ENCODE measurements at regions not wholly inside any gene's neighbourhood (a gene's known extent, or its start where the extent isn't known, plus 50 kb on each side); places are given as distances from the start of the nearest gene placed in this dataset.

DNA sequence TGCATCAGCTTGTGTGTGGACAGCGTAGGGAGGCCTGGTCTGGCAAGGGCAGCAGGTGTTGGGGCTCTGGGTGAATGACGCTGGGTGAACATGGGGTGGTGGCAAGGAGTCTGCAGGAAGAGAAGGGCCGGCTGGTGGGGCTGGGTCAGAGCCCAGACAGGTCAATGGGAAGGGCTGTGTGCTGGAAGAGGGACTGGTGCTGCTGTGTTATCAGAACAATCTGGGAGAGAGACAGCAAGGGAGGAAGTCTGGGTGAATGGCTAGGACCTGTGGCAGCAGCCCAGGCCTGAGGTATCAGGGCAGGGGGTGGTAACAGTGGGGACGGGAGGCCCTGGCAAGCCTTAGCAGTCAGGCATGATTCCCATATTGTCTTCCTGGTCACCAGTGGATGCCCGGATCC, 206.7 kb downstream of the SNX19 start:
- no peak overlapping the region for H3K27ac ChIP-seq (ENCODE audit: low read depth in 2 of 2, low read length in 1 of 2)
- 88 to 90% methylated on average over 5 of the region's 5 CpGs for WGBS, 2 donors
- H3K27me3 ChIP-seq (ENCODE audit: control insufficient read depth in 1 of 2, insufficient read depth in 2 of 2, low read length in 2 of 2), result no peaks in the 10 kb centered on the region

DNA sequence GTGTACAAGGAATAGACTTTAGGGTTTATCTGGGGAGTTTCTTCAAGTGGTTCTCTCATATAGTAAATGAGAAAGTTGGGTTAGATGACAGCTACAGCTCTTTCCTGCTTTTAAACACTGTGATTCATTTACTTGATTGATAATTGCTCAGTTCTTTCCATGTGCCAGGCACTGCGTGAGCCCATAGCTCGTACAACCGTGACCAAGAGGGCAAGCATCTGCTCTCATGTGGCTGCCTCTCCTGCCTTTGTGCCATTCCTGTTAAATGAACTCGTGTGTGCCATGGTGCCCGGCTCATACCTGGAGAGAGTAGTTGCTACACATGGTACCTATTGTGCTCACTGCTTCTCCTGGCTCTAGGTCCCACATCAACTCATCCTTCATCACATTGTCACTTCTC, 206.3 kb downstream of the SNX19 start:
- WGBS, 2 donors, result 78 to 92% methylated on average over 5 of the region's 5 CpGs
- H3K4me1 ChIP-seq (ENCODE audit: control insufficient read depth in 2 of 2, insufficient read depth in 2 of 2, low read length in 1 of 2), result no peaks in the 10 kb centered on the region
- no peaks in the 10 kb centered on the region for H3K36me3 ChIP-seq (ENCODE audit: control insufficient read depth in 2 of 2, insufficient read depth in 2 of 2, low read length in 1 of 2)
- H3K9me3 ChIP-seq (ENCODE audit: control insufficient read depth in 2 of 2, insufficient read depth in 1 of 2, low read depth in 1 of 2, low read length in 1 of 2), result no peaks in the 10 kb centered on the region
- no peak overlapping the region for H3K27ac ChIP-seq (ENCODE audit: low read depth in 2 of 2, low read length in 1 of 2)
- H3K4me3 ChIP-seq (ENCODE audit: low read depth in 1 of 2, low read length in 2 of 2), result no peak overlapping the region
- H3K27me3 ChIP-seq (ENCODE audit: control insufficient read depth in 1 of 2, insufficient read depth in 2 of 2, low read length in 2 of 2), result no peaks in the 10 kb centered on the region

More for the DNA sequence above, 206.7 kb downstream of the SNX19 start:
- Histone ChIP-seq H3K36me3 (ENCODE audit: control insufficient read depth in 2 of 2, insufficient read depth in 2 of 2, low read length in 1 of 2) (no peaks in the 10 kb centered on the region), H3K4me3 (ENCODE audit: low read depth in 1 of 2, low read length in 2 of 2) (no peak overlapping the region), H3K9me3 (ENCODE audit: control insufficient read depth in 2 of 2, insufficient read depth in 1 of 2, low read depth in 1 of 2, low read length in 1 of 2) (no peaks in the 10 kb centered on the region), H3K4me1 (ENCODE audit: control insufficient read depth in 2 of 2, insufficient read depth in 2 of 2, low read length in 1 of 2) (no peaks in the 10 kb centered on the region)

DNA sequence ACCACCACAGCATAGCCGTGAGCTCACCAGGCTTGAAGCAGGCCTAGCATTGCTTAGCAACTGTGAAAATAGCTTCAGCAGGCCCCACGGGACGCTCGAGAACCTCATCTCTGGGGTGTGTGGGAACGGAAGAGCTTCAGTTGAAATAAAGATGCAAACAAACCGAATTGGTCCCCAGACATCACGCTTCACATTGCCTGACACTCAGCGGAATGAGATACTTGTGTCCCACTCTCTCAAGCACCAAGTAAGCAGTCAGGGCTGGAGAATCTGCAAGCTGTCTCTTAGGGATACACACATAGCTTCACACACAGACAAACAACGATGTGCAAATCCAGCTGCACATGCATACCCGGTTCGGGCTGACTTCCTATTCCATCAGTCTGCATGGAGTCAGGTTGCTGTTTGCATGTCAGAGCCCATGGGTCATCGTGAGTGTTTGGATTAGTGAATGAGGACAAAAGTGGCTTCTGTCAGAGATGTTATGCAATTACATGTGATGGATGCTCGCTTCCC, 205.7 kb downstream of the SNX19 start:
- Histone ChIP-seq H3K4me1 (ENCODE audit: control insufficient read depth in 2 of 2, insufficient read depth in 2 of 2, low read length in 1 of 2) (no peaks in the 10 kb centered on the region), H3K27me3 (ENCODE audit: control insufficient read depth in 1 of 2, insufficient read depth in 2 of 2, low read length in 2 of 2) (no peaks in the 10 kb centered on the region), H3K9me3 (ENCODE audit: control insufficient read depth in 2 of 2, insufficient read depth in 1 of 2, low read depth in 1 of 2, low read length in 1 of 2) (no peaks in the 10 kb centered on the region), H3K27ac (ENCODE audit: low read depth in 2 of 2, low read length in 1 of 2) (no peak overlapping the region), H3K36me3 (ENCODE audit: control insufficient read depth in 2 of 2, insufficient read depth in 2 of 2, low read length in 1 of 2) (no peaks in the 10 kb centered on the region), H3K4me3 (ENCODE audit: low read depth in 1 of 2, low read length in 2 of 2) (no peak overlapping the region)
- 63 to 67% methylated on average over 13 of the region's 13 CpGs for WGBS, 2 donors

DNA sequence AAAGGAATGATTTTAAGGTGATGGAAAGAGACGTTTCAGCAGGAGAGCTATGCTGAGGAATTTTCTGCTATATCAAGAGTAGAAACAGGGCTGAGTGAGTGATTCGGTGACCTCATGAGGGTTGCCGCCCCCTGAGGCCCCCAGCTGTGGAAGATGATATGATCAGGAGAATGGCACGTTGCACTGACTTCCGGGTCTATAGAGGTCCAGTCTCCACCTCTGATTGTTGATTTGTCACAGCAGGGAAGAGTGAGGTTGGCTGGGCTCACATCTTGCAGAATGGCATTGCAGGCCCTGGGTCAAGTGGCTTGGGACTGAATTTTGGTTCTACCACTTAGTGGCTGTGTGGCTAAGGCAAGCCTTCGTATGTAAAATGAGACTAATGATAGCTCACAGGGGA, 205.1 kb downstream of the SNX19 start:
- H3K27ac ChIP-seq (ENCODE audit: low read depth in 2 of 2, low read length in 1 of 2), result no peak overlapping the region
- H3K36me3 ChIP-seq (ENCODE audit: control insufficient read depth in 2 of 2, insufficient read depth in 2 of 2, low read length in 1 of 2), result no peaks in the 10 kb centered on the region
- H3K27me3 ChIP-seq (ENCODE audit: control insufficient read depth in 1 of 2, insufficient read depth in 2 of 2, low read length in 2 of 2), result no peaks in the 10 kb centered on the region
- no peaks in the 10 kb centered on the region for H3K4me1 ChIP-seq (ENCODE audit: control insufficient read depth in 2 of 2, insufficient read depth in 2 of 2, low read length in 1 of 2)
- 74 to 75% methylated on average over 6 of the region's 6 CpGs for WGBS, 2 donors
- H3K4me3 ChIP-seq (ENCODE audit: low read depth in 1 of 2, low read length in 2 of 2), result no peak overlapping the region
- H3K9me3 ChIP-seq (ENCODE audit: control insufficient read depth in 2 of 2, insufficient read depth in 1 of 2, low read depth in 1 of 2, low read length in 1 of 2), result no peaks in the 10 kb centered on the region

DNA sequence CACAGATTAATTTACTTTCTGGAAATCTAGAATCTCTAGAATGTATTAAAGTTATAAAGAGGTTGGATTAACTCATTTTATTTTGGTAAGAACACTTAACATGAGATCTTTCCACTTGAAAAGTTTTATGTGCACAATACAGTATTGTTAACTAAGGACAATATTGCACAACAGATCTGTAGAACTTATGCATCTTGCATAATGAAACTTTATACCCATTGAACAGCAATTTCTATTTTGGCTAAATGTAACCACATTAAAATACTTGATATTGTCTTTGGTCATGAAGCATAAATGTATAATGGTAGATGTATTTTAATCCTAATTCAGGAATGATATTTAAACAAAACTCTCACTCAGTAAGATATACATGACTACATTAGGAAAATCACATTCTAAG, 203.8 kb downstream of the SNX19 start:
- Histone ChIP-seq H3K9me3 (ENCODE audit: control insufficient read depth in 2 of 2, insufficient read depth in 1 of 2, low read depth in 1 of 2, low read length in 1 of 2) (no peaks in the 10 kb centered on the region), H3K36me3 (ENCODE audit: control insufficient read depth in 2 of 2, insufficient read depth in 2 of 2, low read length in 1 of 2) (no peaks in the 10 kb centered on the region), H3K27me3 (ENCODE audit: control insufficient read depth in 1 of 2, insufficient read depth in 2 of 2, low read length in 2 of 2) (no peaks in the 10 kb centered on the region), H3K27ac (ENCODE audit: low read depth in 2 of 2, low read length in 1 of 2) (no peak overlapping the region), H3K4me3 (ENCODE audit: low read depth in 1 of 2, low read length in 2 of 2) (no peak overlapping the region), H3K4me1 (ENCODE audit: control insufficient read depth in 2 of 2, insufficient read depth in 2 of 2, low read length in 1 of 2) (no peaks in the 10 kb centered on the region)

DNA sequence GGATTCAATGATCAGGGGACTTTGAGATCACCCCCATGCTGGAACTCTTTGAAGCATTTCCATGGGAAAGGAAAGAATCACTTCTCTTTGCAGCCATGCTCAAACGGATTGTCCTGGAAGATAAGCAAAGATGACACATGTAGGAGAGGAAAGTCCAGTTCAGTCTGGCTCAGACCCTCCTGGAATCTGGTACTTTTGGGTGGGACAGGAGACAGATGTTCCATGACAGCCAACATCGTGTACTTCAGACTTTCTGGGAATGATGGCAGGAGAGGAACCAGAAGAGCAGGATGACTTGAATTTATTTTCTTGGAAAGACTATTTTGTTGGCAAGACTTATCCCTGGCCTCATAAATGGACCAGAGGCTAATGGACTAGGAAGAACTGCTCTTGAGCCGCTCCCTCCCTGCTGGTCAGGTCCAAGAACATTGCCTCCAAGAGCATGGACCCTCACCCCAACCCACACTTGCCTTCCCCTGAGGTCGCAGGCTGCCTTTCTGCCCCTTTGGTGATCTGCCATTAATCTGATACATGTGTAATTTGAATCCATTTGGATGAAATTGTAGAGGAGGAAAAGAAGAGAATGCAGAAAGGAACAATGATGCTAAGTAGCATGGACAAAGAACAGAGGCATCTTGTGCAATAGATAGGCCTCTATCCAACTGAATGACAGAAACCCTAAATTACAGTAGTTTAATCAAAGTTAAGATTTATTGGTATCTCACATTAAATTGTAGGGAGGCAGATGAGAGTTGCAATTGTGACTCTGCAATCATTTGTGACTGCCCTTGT, 201.0 kb downstream of the SNX19 start:
- Histone ChIP-seq H3K9me3 (ENCODE audit: control insufficient read depth in 2 of 2, insufficient read depth in 1 of 2, low read depth in 1 of 2, low read length in 1 of 2) (no peaks in the 10 kb centered on the region), H3K27ac (ENCODE audit: low read depth in 2 of 2, low read length in 1 of 2) (no peak overlapping the region), H3K4me3 (ENCODE audit: low read depth in 1 of 2, low read length in 2 of 2) (no peak overlapping the region), H3K4me1 (ENCODE audit: control insufficient read depth in 2 of 2, insufficient read depth in 2 of 2, low read length in 1 of 2) (peaks cover 0 to 3% of the 10 kb centered on the region in 2 donors), H3K36me3 (ENCODE audit: control insufficient read depth in 2 of 2, insufficient read depth in 2 of 2, low read length in 1 of 2) (no peaks in the 10 kb centered on the region), H3K27me3 (ENCODE audit: control insufficient read depth in 1 of 2, insufficient read depth in 2 of 2, low read length in 2 of 2) (no peaks in the 10 kb centered on the region)
- 59 to 70% methylated on average over 4 of the region's 4 CpGs for WGBS, 2 donors

DNA sequence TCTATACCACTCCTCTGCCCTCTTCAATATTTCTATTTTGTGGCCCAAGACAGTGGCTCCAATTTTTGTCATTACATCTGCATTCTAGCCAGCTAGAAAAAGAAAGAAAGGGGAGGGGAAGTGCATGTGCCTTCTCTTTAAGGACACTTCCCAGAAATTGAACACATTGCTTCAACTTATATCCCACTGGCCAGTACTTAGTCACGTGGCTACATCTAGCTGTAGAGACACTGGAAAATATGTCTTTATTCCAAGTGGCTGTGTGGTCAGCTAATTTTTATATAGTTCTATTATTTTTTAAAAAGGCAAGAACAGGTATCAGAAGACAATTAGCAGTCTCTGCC, 200.4 kb downstream of the SNX19 start:
- H3K27ac ChIP-seq (ENCODE audit: low read depth in 2 of 2, low read length in 1 of 2), result no peak overlapping the region
- peaks cover 0 to 3% of the 10 kb centered on the region in 2 donors for H3K4me1 ChIP-seq (ENCODE audit: control insufficient read depth in 2 of 2, insufficient read depth in 2 of 2, low read length in 1 of 2)
- H3K9me3 ChIP-seq (ENCODE audit: control insufficient read depth in 2 of 2, insufficient read depth in 1 of 2, low read depth in 1 of 2, low read length in 1 of 2), result no peaks in the 10 kb centered on the region
- no peaks in the 10 kb centered on the region for H3K27me3 ChIP-seq (ENCODE audit: control insufficient read depth in 1 of 2, insufficient read depth in 2 of 2, low read length in 2 of 2)
- no peaks in the 10 kb centered on the region for H3K36me3 ChIP-seq (ENCODE audit: control insufficient read depth in 2 of 2, insufficient read depth in 2 of 2, low read length in 1 of 2)
- no peak overlapping the region for H3K4me3 ChIP-seq (ENCODE audit: low read depth in 1 of 2, low read length in 2 of 2)
- WGBS, 2 donors, result 56 to 62% methylated on average over 1 of the region's 1 CpG

DNA sequence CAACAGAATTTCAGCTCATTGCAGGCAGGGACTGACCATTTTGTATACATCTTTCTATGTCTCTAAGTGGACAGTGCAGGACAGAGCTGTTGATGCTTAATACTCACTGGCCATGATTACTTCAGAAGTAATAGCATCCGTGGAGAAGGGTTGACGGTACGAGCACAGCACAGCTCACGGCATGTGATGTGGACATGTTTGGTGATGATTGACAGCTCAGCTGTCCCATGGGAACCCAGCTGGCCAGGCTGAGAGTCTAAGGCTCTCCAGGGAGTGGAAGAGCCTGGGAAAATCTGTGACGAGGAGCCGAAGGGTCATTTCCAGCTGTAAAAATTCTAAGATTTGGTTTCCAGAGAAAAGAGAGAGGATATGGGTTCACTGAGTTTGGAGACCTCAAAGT, 198.2 kb downstream of the SNX19 start:
- H3K9me3 ChIP-seq (ENCODE audit: control insufficient read depth in 2 of 2, insufficient read depth in 1 of 2, low read depth in 1 of 2, low read length in 1 of 2), result no peaks in the 10 kb centered on the region
- H3K27me3 ChIP-seq (ENCODE audit: control insufficient read depth in 1 of 2, insufficient read depth in 2 of 2, low read length in 2 of 2), result no peaks in the 10 kb centered on the region
- 81 to 84% methylated on average over 6 of the region's 6 CpGs for WGBS, 2 donors
- no peaks in the 10 kb centered on the region for H3K36me3 ChIP-seq (ENCODE audit: control insufficient read depth in 2 of 2, insufficient read depth in 2 of 2, low read length in 1 of 2)
- H3K27ac ChIP-seq (ENCODE audit: low read depth in 2 of 2, low read length in 1 of 2), result no peak overlapping the region
- peaks cover 0 to 3% of the 10 kb centered on the region in 2 donors for H3K4me1 ChIP-seq (ENCODE audit: control insufficient read depth in 2 of 2, insufficient read depth in 2 of 2, low read length in 1 of 2)
- no peak overlapping the region for H3K4me3 ChIP-seq (ENCODE audit: low read depth in 1 of 2, low read length in 2 of 2)

DNA sequence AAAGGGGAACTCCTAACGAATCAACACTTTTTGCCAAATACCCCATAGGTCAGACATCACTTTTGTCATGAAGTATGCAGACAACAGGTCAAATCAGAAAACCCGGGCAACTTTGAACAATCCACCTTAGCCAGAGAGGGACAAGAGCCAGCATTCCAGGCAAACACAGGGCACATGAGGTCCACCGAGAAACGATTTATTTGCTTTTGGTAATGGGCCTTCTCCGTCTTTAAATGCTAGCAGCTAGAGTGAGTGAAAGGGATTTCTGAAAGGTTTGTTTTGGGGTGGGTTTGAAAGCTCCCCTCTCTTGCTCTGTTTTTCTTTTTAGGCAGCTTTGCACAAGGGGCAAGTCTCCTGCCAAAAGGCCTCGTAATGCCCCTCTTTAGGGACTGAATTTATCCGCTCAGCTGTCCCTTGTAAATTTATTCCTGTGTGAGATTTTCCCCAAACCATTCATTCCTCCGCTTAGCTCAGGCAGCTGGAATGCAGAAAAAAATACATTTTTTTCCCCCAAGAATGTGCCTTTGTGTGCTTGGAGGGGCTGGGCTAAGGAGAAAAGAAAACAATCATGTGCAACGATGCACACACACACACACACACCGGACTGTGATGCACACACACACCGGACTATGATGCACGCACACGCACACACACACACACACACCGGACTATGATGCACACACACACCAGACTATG, 196.9 kb downstream of the SNX19 start:
- Histone ChIP-seq H3K27me3 (ENCODE audit: control insufficient read depth in 1 of 2, insufficient read depth in 2 of 2, low read length in 2 of 2) (no peaks in the 10 kb centered on the region), H3K4me1 (ENCODE audit: control insufficient read depth in 2 of 2, insufficient read depth in 2 of 2, low read length in 1 of 2) (peaks cover 0 to 3% of the 10 kb centered on the region in 2 donors), H3K9me3 (ENCODE audit: control insufficient read depth in 2 of 2, insufficient read depth in 1 of 2, low read depth in 1 of 2, low read length in 1 of 2) (no peaks in the 10 kb centered on the region), H3K36me3 (ENCODE audit: control insufficient read depth in 2 of 2, insufficient read depth in 2 of 2, low read length in 1 of 2) (no peaks in the 10 kb centered on the region), H3K4me3 (ENCODE audit: low read depth in 1 of 2, low read length in 2 of 2) (no peak overlapping the region), H3K27ac (ENCODE audit: low read depth in 2 of 2, low read length in 1 of 2) (no peak overlapping the region)
- WGBS, 2 donors, result 67 to 73% methylated on average over 14 of the region's 14 CpGs

All from esophagus (tissue), 2 donors.